HG02588 (cell line): ENCODE measurements at regions not wholly inside any gene's neighbourhood (a gene's known extent, or its start where the extent isn't known, plus 50 kb on each side); places are given as distances from the start of the nearest gene placed in this dataset.

Experiments used
- ATAC-seq: cut with Tn5 transposase; IDR thresholded peaks from one replicate; pipeline ENCODE4 v1.9.1; 2021; ENCODE audit warnings: mild to moderate bottlenecking, moderate library complexity; ENCODE audit not compliant: unreplicated experiment

- no peak for ATAC-seq
Observed at GRCh38 chr1:188889166-188889565, 1588.5 kb downstream of the BRINP3 start.

DNA sequence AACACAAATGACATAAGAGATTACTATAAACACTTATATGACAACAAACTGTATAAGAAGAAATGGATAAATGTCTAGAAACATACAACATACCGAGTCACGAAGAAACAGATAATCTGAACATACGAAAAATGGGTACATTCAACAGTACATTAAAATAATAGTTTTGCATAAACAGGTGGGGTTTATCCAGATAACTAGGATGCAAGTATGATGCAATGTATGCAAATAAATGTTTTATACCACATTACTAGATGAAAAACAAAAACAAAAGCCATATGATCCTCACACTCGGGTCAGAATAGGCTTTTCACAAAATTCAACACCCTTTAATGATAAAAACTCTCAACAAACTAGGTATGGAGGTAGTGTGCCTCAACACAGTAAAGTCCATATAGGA is 1585.7 kb downstream of the BRINP3 start:
- no peak for ATAC-seq

DNA sequence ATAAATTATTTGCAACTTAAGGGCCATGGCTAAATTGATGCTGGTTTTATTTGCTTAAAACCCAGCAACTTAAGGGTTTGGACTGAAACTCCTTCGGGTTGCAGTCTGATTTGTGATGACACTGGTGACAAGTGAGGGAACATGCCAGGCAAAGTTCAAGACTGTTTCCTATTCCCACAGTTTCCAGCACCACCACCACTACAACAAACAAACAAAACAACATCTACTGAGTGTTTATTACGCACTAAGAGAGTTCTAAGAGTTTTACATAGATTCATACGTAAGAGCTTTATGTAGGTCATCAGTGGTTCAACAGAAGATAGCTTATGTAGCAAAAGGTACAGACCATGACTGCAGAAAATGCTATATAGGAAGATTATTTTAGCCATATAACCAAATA is 1582.1 kb downstream of the BRINP3 start:
- no peak for ATAC-seq

- no peak for ATAC-seq
Observed at GRCh38 chr1:188903241-188903640, 1574.4 kb downstream of the BRINP3 start.

- ATAC-seq = no peak
Observed at GRCh38 chr1:188904201-188904600, 1573.5 kb downstream of the BRINP3 start.

- ATAC-seq = no peak
Observed at GRCh38 chr1:188906921-188907641, 1570.6 kb downstream of the BRINP3 start.

DNA sequence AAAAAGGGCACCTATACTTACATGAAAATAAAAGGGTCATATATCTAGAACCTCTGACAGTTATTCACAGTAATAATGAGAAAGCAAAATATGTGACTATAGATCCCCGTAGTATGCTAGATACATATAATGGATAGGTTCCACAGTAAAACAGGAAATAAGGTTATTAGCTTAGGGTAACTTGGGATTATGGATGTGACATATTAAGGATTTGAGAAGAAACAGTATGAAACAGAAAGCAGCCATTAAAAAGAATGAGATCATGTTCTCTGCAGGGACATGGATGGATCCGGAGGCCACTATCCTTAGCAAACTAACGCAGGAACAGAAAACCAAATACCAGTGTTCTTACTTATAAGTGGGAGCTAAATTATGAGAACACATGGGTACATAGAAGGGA is 1547.3 kb downstream of the BRINP3 start:
- no peak for ATAC-seq

DNA sequence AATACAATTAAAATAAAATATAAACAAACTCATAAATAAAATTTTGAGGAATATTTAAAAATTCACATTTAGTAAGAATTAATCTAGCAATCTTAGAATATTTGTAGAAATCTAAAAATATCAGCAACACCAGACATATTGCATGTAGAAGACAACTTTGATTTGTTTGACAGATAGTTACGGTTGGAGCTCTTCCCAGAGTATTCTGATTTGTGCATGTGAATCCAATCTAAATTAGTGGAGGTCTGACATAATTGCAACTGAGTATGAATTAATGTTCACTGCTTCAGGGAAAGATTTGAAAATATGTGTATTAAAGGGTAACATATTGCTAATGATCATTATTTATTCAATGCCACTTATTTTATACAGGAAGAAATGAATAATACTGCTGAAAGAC is 1546.2 kb downstream of the BRINP3 start:
- no peak for ATAC-seq

- no peak for ATAC-seq
Observed at GRCh38 chr1:188937965-188938551, 1539.6 kb downstream of the BRINP3 start.

- ATAC-seq = no peak
Observed at GRCh38 chr1:188941986-188942385, 1535.7 kb downstream of the BRINP3 start.

GRCh38 chr1:188949701-188950100 is 1528.0 kb downstream of the BRINP3 start:
- ATAC-seq = no peak

GRCh38 chr1:188958461-188959115 is 1519.1 kb downstream of the BRINP3 start:
- no peak for ATAC-seq

GRCh38 chr1:188986745-188987417 is 1490.8 kb downstream of the BRINP3 start:
- ATAC-seq = no peak

GRCh38 chr1:188988589-188988988 is 1489.1 kb downstream of the BRINP3 start:
- ATAC-seq = no peak

DNA sequence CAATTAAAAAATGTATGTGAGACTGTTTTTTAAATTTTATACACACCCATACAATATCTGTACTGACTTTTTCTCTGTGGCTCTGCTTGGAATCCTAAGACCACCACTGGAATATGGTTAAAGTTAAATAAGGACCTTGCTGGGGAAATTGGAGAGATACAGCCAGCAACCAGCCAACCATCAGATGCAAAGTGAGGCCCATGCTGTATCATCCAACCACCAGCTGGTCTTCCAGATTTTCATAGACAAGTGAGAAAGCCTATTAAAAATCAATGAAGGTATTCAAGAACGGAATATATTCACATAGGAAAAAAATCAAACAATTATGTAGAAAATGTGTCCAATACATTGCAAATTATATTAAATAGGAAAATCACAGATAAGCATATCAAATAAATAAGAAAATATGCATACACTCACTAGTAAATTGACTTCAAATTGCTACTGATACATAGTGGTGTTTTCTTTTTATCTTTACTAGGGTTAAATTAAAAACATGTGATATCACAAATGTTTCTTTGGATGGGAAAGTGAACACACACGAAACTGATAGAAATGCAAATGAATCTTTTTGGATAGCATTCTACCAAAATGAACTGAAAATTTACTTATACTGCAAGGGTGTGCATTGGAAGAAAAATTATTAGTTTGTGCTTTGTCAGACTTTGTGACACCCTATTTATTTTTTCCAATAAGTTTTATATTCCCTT is 1486.3 kb downstream of the BRINP3 start:
- ATAC-seq = no peak

GRCh38 chr1:189007824-189008223 is 1469.8 kb downstream of the BRINP3 start:
- no peak for ATAC-seq

- no peak for ATAC-seq
Observed at GRCh38 chr1:189021577-189021976, 1456.1 kb downstream of the BRINP3 start.

- no peak for ATAC-seq
Observed at GRCh38 chr1:189022015-189022414, 1455.6 kb downstream of the BRINP3 start.

DNA sequence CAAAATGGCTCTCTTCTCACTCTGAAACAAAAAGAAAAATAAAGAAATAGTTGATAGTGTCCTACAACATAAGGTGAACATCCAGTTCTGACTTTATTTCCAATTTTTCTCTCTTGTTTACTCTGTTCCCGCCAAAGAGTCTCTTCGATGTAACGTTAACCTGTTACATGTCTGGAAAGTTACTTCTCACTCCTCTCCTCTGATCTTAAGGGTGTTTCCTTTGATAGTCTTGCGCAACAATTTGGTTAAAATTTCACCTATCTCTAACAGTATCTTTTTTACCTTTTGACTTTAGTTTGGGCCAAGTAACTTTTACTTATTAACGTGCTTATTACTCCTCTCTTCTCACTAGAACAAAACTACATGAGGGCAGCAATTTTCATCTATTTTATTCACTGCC is 1450.2 kb downstream of the BRINP3 start:
- no peak for ATAC-seq

DNA sequence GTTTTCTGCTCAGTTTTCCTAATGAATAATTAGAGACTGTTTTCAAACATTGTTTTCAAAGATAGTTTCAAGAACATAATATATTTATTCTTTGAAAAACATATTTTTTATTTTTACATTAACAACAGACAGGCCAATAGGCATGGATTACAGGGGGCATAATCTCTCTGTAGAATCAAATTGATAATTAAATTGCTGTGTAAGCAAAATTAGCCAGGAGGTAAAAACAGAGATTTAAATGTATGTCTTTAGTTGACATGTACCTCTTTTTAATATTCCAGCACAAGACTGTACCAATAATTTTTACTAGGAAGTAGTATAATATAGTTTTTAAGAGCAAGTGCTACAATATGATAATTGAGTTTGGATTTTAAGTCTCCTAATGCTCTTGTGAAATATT is 1444.5 kb downstream of the BRINP3 start:
- no peak for ATAC-seq

GRCh38 chr1:189036628-189037027 is 1441.0 kb downstream of the BRINP3 start:
- no peak for ATAC-seq
